Esophagus muscularis mucosa (tissue), 4 donors: ENCODE measurements at regions not wholly inside any gene's neighbourhood (a gene's known extent, or its start where the extent isn't known, plus 50 kb on each side); places are given as distances from the start of the nearest gene placed in this dataset.

Source experiments
- DNase-seq: peaks from one replicate; pipeline ENCODE4 v3.0.0-alpha.2; 2017; ENCODE audit errors: extremely low spot score
- H3K27ac ChIP-seq, 4 donors: fragments of 200-600 bp; sonication (generic); replicated peaks in 1 of 4; 1 replicate in 3 of 4; 2 replicates in 1 of 4; pipeline ENCODE4 v1.5.1; 2016 to 2019; ENCODE audit warnings: mild to moderate bottlenecking in 1 of 4
- H3K27me3 ChIP-seq, 4 donors: fragments of 200-600 bp; sonication (generic); one replicate each; pipeline versions ENCODE4 v1.5.1 to v1.6.0; 2016 to 2019
- H3K36me3 ChIP-seq, 4 donors: fragments of 200-600 bp; sonication (generic); one replicate each; pipeline ENCODE4 v1.5.1; 2016 to 2019
- H3K4me1 ChIP-seq, 4 donors: fragments of 200-600 bp; sonication (generic); one replicate each; pipeline ENCODE4 v1.5.1; 2016 to 2019
- H3K4me3 ChIP-seq, 4 donors: fragments of 200-600 bp; sonication (generic); 1 replicate in 2 of 4; 2 replicates in 2 of 4; pipeline ENCODE4 v1.5.1; 2016 to 2019; ENCODE audit warnings: mild to moderate bottlenecking in 4 of 4, moderate library complexity in 1 of 4
- H3K9me3 ChIP-seq, 4 donors: fragments of 200-600 bp; sonication (generic); 1 replicate in 3 of 4; 2 replicates in 1 of 4; pipeline ENCODE4 v1.5.1; 2016 to 2019
- CTCF ChIP-seq, 3 experiments: fragments of 200-600 bp in 2 of 3; fragments of 450-650 bp in 1 of 3; sonication (generic) in 2 of 3; IDR thresholded peaks; one replicate each; pipeline ENCODE4 v1.5.1; 2017 to 2019; ENCODE audit warnings: antibody characterized with exemption in 3 of 3, mild to moderate bottlenecking in 2 of 3, moderate library complexity in 1 of 3
- EP300 ChIP-seq: sonication (generic); formaldehyde crosslinking; IDR thresholded peaks from one replicate; pipeline ENCODE4 v1.6.1; 2017; ENCODE audit warnings: antibody characterized with exemption
- POLR2A ChIP-seq: fragments of 450-650 bp; IDR thresholded peaks from one replicate; pipeline ENCODE4 v1.6.1; 2017; ENCODE audit warnings: antibody characterized with exemption, moderate library complexity, mild to moderate bottlenecking, low read depth
- POLR2AphosphoS5 ChIP-seq, 2 donors: sonication (generic); formaldehyde crosslinking; IDR thresholded peaks; one replicate each; pipeline ENCODE4 v1.6.1; 2017; ENCODE audit warnings: antibody characterized with exemption in 2 of 2
- WGBS: methylation state at CpG from one replicate; pipeline ENCODE4 v1.1.5; 2018; 5-methylcytosine and 5-hydroxymethylcytosine counted together
- intact Hi-C: fragments of 100-400 bp; cut with DNase I; formaldehyde crosslinking; loops from one replicate; pipeline ENCODE4 v1.15.1; 2023

GRCh38 chr5:168015506-168015905 lies 275.9 kb upstream of the WWC1 start:
- H3K4me1 ChIP-seq = no peaks in the 10 kb centered on the region
- H3K36me3 ChIP-seq = no peaks in the 10 kb centered on the region
- WGBS = 92% methylated on average over 7 of the region's 7 CpGs
- H3K27me3 ChIP-seq = no peaks in the 10 kb centered on the region
- TF ChIP-seq POLR2AphosphoS5 (IDR thresholded peaks at IDR 0.05) (no peak), CTCF (IDR thresholded peaks at IDR 0.05) (no peak), EP300 (no peak), POLR2A (no peak)
- no peak overlapping the region for H3K27ac ChIP-seq
- H3K4me3 ChIP-seq = no peak overlapping the region
- DNase-seq = no peak
- intact Hi-C loops = no loop called here
- no peaks in the 10 kb centered on the region for H3K9me3 ChIP-seq

- 45% methylated on average over 3 of the region's 3 CpGs for WGBS
- Histone ChIP-seq H3K36me3 (no peaks in the 10 kb centered on the region), H3K27ac (no peak overlapping the region), H3K4me1 (no peaks in the 10 kb centered on the region), H3K27me3 (no peaks in the 10 kb centered on the region), H3K4me3 (no peak overlapping the region), H3K9me3 (no peaks in the 10 kb centered on the region)
- intact Hi-C loops = no loop called here
- DNase-seq = no peak
- TF ChIP-seq CTCF (IDR thresholded peaks at IDR 0.05) (no peak), POLR2AphosphoS5 (IDR thresholded peaks at IDR 0.05) (no peak), POLR2A (no peak), EP300 (no peak)
These were observed 274.1 kb upstream of the WWC1 start for GRCh38 chr5:168017313-168017712.

- TF ChIP-seq POLR2AphosphoS5 (IDR thresholded peaks at IDR 0.05) (no peak), CTCF (IDR thresholded peaks at IDR 0.05) (no peak), POLR2A (no peak), EP300 (no peak)
- peaks cover 0 to 11% (median 11%) of the 10 kb centered on the region in 4 donors for H3K4me1 ChIP-seq
- DNase-seq = no peak
- no peaks in the 10 kb centered on the region for H3K36me3 ChIP-seq
- H3K9me3 ChIP-seq = no peaks in the 10 kb centered on the region
- no peak overlapping the region for H3K4me3 ChIP-seq
- intact Hi-C loops = no loop called here
- no peaks in the 10 kb centered on the region for H3K27me3 ChIP-seq
- H3K27ac ChIP-seq = no peak overlapping the region
- WGBS = 91% methylated on average over 3 of the region's 3 CpGs
These were observed 272.3 kb upstream of the WWC1 start for GRCh38 chr5:168019143-168019542.

- no peak overlapping the region for H3K27ac ChIP-seq
- no peak overlapping the region for H3K4me3 ChIP-seq
- H3K9me3 ChIP-seq = no peaks in the 10 kb centered on the region
- no peak for DNase-seq
- peaks cover 0 to 11% (median 11%) of the 10 kb centered on the region in 4 donors for H3K4me1 ChIP-seq
- 48% methylated on average over 11 of the region's 11 CpGs for WGBS
- no peaks in the 10 kb centered on the region for H3K27me3 ChIP-seq
- no peaks in the 10 kb centered on the region for H3K36me3 ChIP-seq
- peak in 1 of 3 experiments; percentile 7 for TF ChIP-seq CTCF (IDR thresholded peaks at IDR 0.05)
- no peak for TF ChIP-seq POLR2AphosphoS5 (IDR thresholded peaks at IDR 0.05)
- TF ChIP-seq POLR2A = no peak
- no peak for TF ChIP-seq EP300
- intact Hi-C loops = no loop called here
These were observed 270.7 kb upstream of the WWC1 start for GRCh38 chr5:168020542-168021294.
